ENCODE measurements at regions not wholly inside any gene's neighbourhood (a gene's known extent, or its start where the extent isn't known, plus 50 kb on each side); places are given as distances from the start of the nearest gene placed in this dataset.
"Not testable (repeated sequence)": the region's sequence is repeated elsewhere in the genome, so short reads cannot be mapped to it uniquely, and the experiment has no call there.

GRCh38 chr4:54446581-54446980 is 211.2 kb upstream of the KIT start:
- no peak for TF ChIP-seq CTCF (IDR thresholded peaks at IDR 0.05; ENCODE audit: insufficient read depth, low read length)
- TF ChIP-seq REST (IDR thresholded peaks at IDR 0.05; ENCODE audit: insufficient replicate concordance, low read depth), result no peak
- TF ChIP-seq GABPA (IDR thresholded peaks at IDR 0.05; ENCODE audit: low read depth), result no peak
- no peak for TF ChIP-seq POLR2AphosphoS5 (IDR thresholded peaks at IDR 0.05; ENCODE audit: low read depth)
- TF ChIP-seq SPI1 (IDR thresholded peaks at IDR 0.05; ENCODE audit: borderline replicate concordance, low read depth), result no peak
- no peak for DNase-seq (ENCODE audit: low read depth in 1 of 2, low spot score in 1 of 2)
- H3K27me3 ChIP-seq (ENCODE audit: insufficient read depth, poor library complexity, severe bottlenecking), result no peaks in the 10 kb centered on the region
- H3K4me3 ChIP-seq (replicated peaks; ENCODE audit: insufficient read depth, low read length), result no peak overlapping the region
- no peak overlapping the region for H3K27ac ChIP-seq (replicated peaks)

GRCh38 chr4:54447304-54447703 is 210.5 kb upstream of the KIT start:
- Histone ChIP-seq H3K4me3 (replicated peaks; ENCODE audit: insufficient read depth, low read length) (no peak overlapping the region), H3K27me3 (ENCODE audit: insufficient read depth, poor library complexity, severe bottlenecking) (no peaks in the 10 kb centered on the region), H3K27ac (replicated peaks) (no peak overlapping the region)
- TF ChIP-seq POLR2AphosphoS5 (IDR thresholded peaks at IDR 0.05; ENCODE audit: low read depth) (no peak), SPI1 (IDR thresholded peaks at IDR 0.05; ENCODE audit: borderline replicate concordance, low read depth) (no peak)
- no peak for DNase-seq (ENCODE audit: low read depth in 1 of 2, low spot score in 1 of 2)

GRCh38 chr4:54449999-54450398 is 207.8 kb upstream of the KIT start:
- no peak for DNase-seq (ENCODE audit: low read depth in 1 of 2, low spot score in 1 of 2)
- Histone ChIP-seq H3K27me3 (ENCODE audit: insufficient read depth, poor library complexity, severe bottlenecking) (no peaks in the 10 kb centered on the region), H3K4me3 (replicated peaks; ENCODE audit: insufficient read depth, low read length) (no peak overlapping the region), H3K27ac (replicated peaks) (no peak overlapping the region)
- TF ChIP-seq CTCF (IDR thresholded peaks at IDR 0.05; ENCODE audit: insufficient read depth, low read length), result no peak
- TF ChIP-seq SPI1 (IDR thresholded peaks at IDR 0.05; ENCODE audit: borderline replicate concordance, low read depth), result no peak
- no peak for TF ChIP-seq POLR2AphosphoS5 (IDR thresholded peaks at IDR 0.05; ENCODE audit: low read depth)
- no peak for TF ChIP-seq GABPA (IDR thresholded peaks at IDR 0.05; ENCODE audit: low read depth)
- no peak for TF ChIP-seq REST (IDR thresholded peaks at IDR 0.05; ENCODE audit: insufficient replicate concordance, low read depth)

GRCh38 chr4:54466960-54467359 is 190.8 kb upstream of the KIT start:
- DNase-seq (ENCODE audit: low read depth in 1 of 2, low spot score in 1 of 2); H3K27ac ChIP-seq (replicated peaks); H3K4me3 ChIP-seq (replicated peaks; ENCODE audit: insufficient read depth, low read length); H3K27me3 ChIP-seq (ENCODE audit: insufficient read depth, poor library complexity, severe bottlenecking): not testable (repeated sequence)

- no peak for TF ChIP-seq POLR2AphosphoS5 (IDR thresholded peaks at IDR 0.05; ENCODE audit: low read depth)
- no peak for TF ChIP-seq REST (IDR thresholded peaks at IDR 0.05; ENCODE audit: insufficient replicate concordance, low read depth)
- TF ChIP-seq CTCF (IDR thresholded peaks at IDR 0.05; ENCODE audit: insufficient read depth, low read length), result no peak
- TF ChIP-seq SPI1 (IDR thresholded peaks at IDR 0.05; ENCODE audit: borderline replicate concordance, low read depth), result no peak
- no peak for TF ChIP-seq GABPA (IDR thresholded peaks at IDR 0.05; ENCODE audit: low read depth)
- Histone ChIP-seq H3K4me3 (replicated peaks; ENCODE audit: insufficient read depth, low read length) (no peak overlapping the region), H3K27me3 (ENCODE audit: insufficient read depth, poor library complexity, severe bottlenecking) (no peaks in the 10 kb centered on the region), H3K27ac (replicated peaks) (no peak overlapping the region)
- no peak for DNase-seq (ENCODE audit: low read depth in 1 of 2, low spot score in 1 of 2)
These were observed 184.6 kb upstream of the KIT start for GRCh38 chr4:54473077-54473545.

Measured in HL-60 (cell line).